SK-N-MC (cell line): ENCODE measurements at regions not wholly inside any gene's neighbourhood (a gene's known extent, or its start where the extent isn't known, plus 50 kb on each side); places are given as distances from the start of the nearest gene placed in this dataset.
"Not testable (repeated sequence)": the region's sequence is repeated elsewhere in the genome, so short reads cannot be mapped to it uniquely, and the experiment has no call there.

Experiments
- DNase-seq: peaks from one replicate; pipeline ENCODE4 v3.0.0-alpha.2; 2011; ENCODE audit warnings: low read depth, low spot score
- H3K27ac ChIP-seq: fragments of 200-600 bp; sonication (generic); 2 replicates; pipeline ENCODE4 v1.5.1; 2016; ENCODE audit warnings: mixed run types
- H3K36me3 ChIP-seq: fragments of 200-600 bp; sonication (generic); 2 replicates; pipeline ENCODE4 v1.6.1; 2017; ENCODE audit warnings: antibody characterized with exemption, low read length, mixed read lengths; ENCODE audit not compliant: insufficient read depth
- H3K4me3 ChIP-seq: fragments of 200-600 bp; sonication (generic); 2 replicates; pipeline ENCODE4 v1.5.1; 2016
- H3K9ac ChIP-seq: fragments of 200-600 bp; sonication (generic); 2 replicates; pipeline ENCODE4 v1.8.0; 2017; ENCODE audit warnings: mixed run types, mixed read lengths; ENCODE audit not compliant: insufficient read length
- H3K9me3 ChIP-seq: fragments of 200-600 bp; sonication (generic); 2 replicates; pipeline ENCODE4 v1.6.1; 2017; ENCODE audit warnings: low read depth, mild to moderate bottlenecking, antibody characterized with exemption, low read length, moderate library complexity, mixed read lengths
- EZH2 ChIP-seq: fragments of 200-600 bp; sonication (generic); IDR thresholded peaks from one replicate; pipeline ENCODE4 v1.6.1; 2017; ENCODE audit warnings: antibody characterized with exemption
- FOXP2 ChIP-seq: optimal IDR thresholded peaks from 2 replicates; pipeline ENCODE3; 2011; ENCODE audit warnings: mild to moderate bottlenecking, moderate library complexity; ENCODE audit not compliant: insufficient read depth; ENCODE audit errors: extremely low read length, control extremely low read depth
- POLR2AphosphoS5 ChIP-seq: IDR thresholded peaks from 2 replicates; pipeline ENCODE4 v1.6.1; 2012; ENCODE audit warnings: mild to moderate bottlenecking, low read depth, low read length, borderline replicate concordance

DNA sequence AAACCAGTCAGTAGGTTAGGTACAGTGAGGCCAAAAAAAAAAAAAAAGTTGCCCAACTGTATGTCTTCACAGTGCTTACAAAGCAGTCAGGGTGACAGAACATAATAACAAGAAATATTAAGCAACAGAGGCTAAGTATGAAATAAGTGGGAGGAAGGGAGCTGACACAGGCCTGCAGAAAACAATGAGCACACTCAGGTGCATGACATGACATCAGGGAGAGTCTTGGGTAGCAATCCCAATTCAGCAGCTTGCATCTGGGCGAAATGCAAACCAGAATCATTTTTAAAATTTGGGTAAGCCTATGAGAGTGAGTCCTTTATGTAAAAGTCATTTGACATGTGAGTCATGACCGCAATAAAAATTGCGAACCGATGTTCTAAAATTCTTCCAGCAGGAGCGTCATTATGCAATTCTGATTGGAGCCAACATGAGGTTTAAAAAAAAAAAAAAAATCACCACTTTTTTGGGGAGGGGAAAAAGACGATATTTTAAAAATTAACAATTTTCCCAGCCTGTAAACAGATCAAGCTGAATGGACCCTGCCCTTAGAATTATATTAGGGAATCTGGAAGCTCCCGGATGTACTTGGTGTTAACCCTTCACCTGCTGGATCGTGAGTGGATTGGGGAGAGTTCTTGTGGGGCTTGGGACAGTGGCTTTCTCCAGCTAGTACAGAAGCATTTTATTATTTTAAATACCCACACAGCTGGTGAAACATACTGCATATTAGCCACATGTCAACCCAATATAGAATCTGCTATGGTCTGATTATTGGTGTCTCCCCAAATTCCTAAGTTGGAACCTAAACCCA is 127.9 kb downstream of the NPIPB5 start:
- Histone ChIP-seq H3K4me3 (no peak overlapping the region), H3K9ac (no peak overlapping the region), H3K36me3 (no peaks in the 10 kb centered on the region), H3K9me3 (no peaks in the 10 kb centered on the region), H3K27ac (no peak overlapping the region)
- TF ChIP-seq POLR2AphosphoS5 (no peak), EZH2 (no peak), FOXP2 (no peak)
- no peak for DNase-seq

DNA sequence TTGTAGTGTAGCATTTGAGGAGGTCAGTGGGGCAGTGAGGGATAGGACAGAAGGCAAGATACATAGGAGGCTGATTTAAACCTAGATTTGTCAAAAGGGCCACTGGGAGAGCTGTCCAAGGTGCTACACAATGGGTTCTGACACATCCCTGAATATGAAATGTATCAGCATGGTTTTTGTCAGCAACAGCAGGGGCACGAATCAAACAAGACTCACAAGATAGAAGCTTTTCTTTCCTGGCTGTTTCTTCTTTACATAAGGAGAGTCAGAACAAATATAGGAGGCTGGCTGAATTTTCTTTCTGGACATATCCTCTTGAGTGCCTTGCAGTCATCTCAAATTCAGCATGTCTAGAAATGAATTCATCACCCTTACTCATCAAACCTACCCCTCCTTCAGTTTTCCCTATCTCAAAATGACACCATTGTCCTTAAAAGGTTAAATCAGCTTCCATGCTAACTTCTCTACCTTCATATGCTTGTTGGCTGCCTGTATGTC is 130.5 kb downstream of the NPIPB5 start:
- Histone ChIP-seq H3K4me3 (no peak overlapping the region), H3K27ac (no peak overlapping the region), H3K9me3 (no peaks in the 10 kb centered on the region), H3K36me3 (no peaks in the 10 kb centered on the region), H3K9ac (no peak overlapping the region)
- DNase-seq: no peak
- TF ChIP-seq EZH2 (no peak), FOXP2 (no peak), POLR2AphosphoS5 (no peak)

DNA sequence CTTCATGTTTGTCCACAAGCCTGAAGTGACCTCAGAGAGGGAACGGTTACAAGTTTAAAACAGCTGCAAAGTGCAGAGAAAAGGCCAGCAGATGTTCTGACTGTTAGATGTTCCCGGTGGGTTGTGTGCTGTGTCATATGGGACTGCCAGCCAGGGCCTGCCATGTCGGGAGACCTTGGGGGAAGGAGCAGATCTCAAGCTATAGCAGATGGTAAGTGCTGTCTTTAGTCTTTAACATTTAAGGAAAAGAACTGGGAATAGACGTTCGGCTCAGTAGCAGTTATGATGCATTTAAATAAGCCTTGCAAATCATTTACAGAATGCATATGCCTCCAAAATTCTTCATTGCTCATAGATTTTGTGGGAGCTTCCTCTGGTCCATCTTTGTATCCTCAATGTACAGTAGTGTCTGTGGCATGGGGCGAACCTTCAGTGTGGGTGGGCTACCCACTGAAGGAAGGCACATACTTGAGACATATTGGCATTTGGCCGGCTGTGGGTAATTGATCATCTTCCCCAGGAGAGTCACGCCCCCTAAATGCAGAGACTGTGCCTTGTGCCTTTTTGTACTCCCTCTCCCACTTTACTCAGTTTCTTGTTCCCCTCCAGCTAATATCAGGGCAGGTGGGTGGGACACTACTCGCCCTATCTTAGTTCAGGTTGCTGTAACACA is 131.9 kb downstream of the NPIPB5 start:
- H3K36me3 ChIP-seq: no peaks in the 10 kb centered on the region
- TF ChIP-seq FOXP2 (no peak), POLR2AphosphoS5 (no peak), EZH2 (no peak)
- H3K9ac ChIP-seq: no peak overlapping the region
- H3K4me3 ChIP-seq: no peak overlapping the region
- no peak overlapping the region for H3K27ac ChIP-seq
- no peak for DNase-seq
- H3K9me3 ChIP-seq: no peaks in the 10 kb centered on the region

DNA sequence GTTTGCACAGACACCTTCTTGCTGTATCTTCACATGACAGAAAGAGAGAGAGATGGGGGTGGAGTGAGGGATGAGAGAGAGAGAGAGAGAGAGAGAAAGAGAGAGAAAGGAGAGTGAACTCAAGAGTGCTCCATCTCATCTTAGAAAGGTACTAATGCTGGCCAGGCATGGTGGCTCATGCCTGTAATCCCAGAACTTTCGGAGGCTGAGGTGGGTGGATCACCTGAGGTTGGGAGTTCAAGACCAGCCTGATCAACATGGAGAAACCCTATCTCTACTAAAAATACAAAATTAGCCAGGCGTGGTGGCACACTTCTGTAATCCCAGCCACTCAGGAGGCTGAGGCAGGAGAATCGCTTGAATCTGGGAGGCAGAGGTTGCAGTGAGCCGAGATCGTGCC is 132.5 kb downstream of the NPIPB5 start:
- H3K27ac ChIP-seq, H3K36me3 ChIP-seq, H3K9me3 ChIP-seq, H3K4me3 ChIP-seq, H3K9ac ChIP-seq, DNase-seq: not testable (repeated sequence)

DNA sequence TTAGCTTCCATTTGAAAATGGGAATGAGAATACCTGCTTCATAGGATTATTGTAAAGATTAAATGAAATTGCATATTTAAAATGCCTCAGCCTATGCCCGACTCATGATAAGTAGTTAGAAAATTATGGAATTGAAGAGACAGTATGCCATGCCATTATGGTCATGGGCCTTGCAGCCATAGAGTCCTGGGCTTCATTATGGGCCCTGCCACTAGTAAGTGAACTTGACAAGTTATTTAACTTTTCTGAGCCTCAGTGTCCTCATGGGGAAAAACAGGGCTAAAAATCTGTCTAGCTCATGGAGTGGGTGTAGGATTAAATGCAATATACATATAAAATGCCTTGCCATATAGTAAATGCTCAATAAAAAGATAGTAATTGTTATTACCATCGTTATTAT is 133.2 kb downstream of the NPIPB5 start:
- DNase-seq: no peak
- Histone ChIP-seq H3K9me3 (no peaks in the 10 kb centered on the region), H3K36me3 (no peaks in the 10 kb centered on the region), H3K27ac (no peak overlapping the region), H3K9ac (no peak overlapping the region), H3K4me3 (no peak overlapping the region)
- no peak for TF ChIP-seq POLR2AphosphoS5
- TF ChIP-seq FOXP2: no peak
- no peak for TF ChIP-seq EZH2

DNA sequence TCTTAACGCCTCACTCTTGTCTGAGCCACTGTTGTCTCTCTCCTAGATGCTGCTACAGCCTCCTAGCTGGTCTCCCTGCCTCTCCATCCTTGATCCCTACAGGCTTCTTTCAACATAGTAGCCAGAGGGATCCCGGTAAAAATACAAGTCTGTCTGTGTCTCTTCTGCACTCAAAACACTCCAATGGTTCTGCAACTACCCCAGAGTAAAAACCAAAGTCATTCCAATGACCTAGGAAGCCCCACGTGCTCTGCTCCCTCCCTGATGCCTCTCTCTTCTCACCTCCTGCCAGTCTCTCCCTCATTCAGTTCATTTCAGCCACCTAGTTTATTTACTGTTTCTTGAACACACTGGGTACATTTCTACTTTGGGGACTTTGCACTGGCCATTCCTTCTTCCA is 135.2 kb downstream of the NPIPB5 start:
- TF ChIP-seq EZH2: no peak
- no peak for TF ChIP-seq POLR2AphosphoS5
- no peak for TF ChIP-seq FOXP2
- DNase-seq: no peak
- H3K27ac ChIP-seq: no peak overlapping the region
- no peaks in the 10 kb centered on the region for H3K36me3 ChIP-seq
- no peak overlapping the region for H3K9ac ChIP-seq
- no peak overlapping the region for H3K4me3 ChIP-seq
- H3K9me3 ChIP-seq: no peaks in the 10 kb centered on the region

DNA sequence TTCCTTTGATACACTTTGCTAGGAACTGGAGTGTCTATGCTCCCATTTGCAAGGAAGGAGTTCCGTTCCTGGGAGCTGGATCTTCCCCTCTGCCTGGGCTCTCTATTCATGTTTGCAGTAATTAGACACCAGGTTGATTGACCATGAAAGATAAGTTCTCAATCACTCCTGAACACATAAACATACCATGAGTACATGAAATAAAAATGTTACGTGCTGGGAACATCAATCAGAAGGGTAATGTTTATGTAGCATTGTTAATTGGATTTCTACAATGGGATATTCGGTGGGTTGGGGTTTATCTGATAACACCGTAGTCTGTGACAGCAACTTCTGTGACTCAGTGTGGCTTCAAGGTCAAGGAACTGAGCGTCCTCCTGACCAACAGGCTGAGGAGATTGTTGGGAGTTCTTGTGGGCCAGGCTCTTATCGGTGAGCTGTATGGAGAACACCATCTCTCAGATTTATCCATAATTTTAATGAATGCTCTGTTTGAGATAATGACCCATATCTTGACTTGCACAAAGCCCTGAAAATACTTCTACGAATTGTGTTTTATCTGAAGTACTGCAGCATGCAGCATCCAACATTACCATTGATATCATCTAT is 136.4 kb downstream of the NPIPB5 start:
- H3K4me3 ChIP-seq: no peak overlapping the region
- H3K9me3 ChIP-seq: no peaks in the 10 kb centered on the region

DNA sequence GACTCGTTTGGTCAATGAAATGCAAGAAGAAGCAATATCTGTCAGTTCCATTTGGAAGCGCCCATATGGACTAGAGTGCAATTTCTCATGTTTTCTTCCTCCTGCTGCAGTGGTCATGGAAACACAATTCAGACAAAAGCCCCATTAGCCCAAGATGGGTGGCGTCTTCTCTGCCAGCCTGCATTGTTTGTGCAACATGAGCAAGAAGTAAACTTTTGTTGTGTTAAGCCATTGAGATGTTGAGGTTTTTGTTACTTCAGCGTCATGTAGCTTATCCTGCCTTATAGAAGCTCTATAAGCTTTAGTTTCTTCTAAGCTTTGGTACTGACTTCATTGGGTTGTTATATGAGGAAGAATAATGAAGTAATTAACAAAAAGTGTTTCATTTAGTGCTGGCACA is 137.4 kb downstream of the NPIPB5 start:
- no peak for DNase-seq

More for the DNA sequence above, 136.4 kb downstream of the NPIPB5 start:
- H3K27ac ChIP-seq: no peak overlapping the region
- TF ChIP-seq FOXP2: no peak
- no peak for TF ChIP-seq EZH2
- TF ChIP-seq POLR2AphosphoS5: no peak
- H3K36me3 ChIP-seq: no peaks in the 10 kb centered on the region
- no peak for DNase-seq
- no peak overlapping the region for H3K9ac ChIP-seq

More for the DNA sequence above, 137.4 kb downstream of the NPIPB5 start:
- Histone ChIP-seq H3K36me3 (no peaks in the 10 kb centered on the region), H3K9me3 (no peaks in the 10 kb centered on the region), H3K9ac (no peak overlapping the region), H3K27ac (no peak overlapping the region), H3K4me3 (no peak overlapping the region)
- TF ChIP-seq POLR2AphosphoS5: no peak
- TF ChIP-seq EZH2: no peak
- TF ChIP-seq FOXP2: no peak
